Smooth muscle cell (in vitro differentiated cells): ENCODE measurements at regions not wholly inside any gene's neighbourhood (a gene's known extent, or its start where the extent isn't known, plus 50 kb on each side); places are given as distances from the start of the nearest gene placed in this dataset.

Source experiments
- DNase-seq: peaks from one replicate; lab custom pipeline; 2025; ENCODE audit not compliant: unreplicated experiment; lab: John Stamatoyannopoulos, UW
- H2AFZ ChIP-seq: fragments of 200-600 bp; sonication (generic); 2 replicates; pipeline ENCODE4 v1.6.0; 2016; ENCODE audit warnings: antibody characterized with exemption, low read depth, mild to moderate bottlenecking
- H3F3A ChIP-seq: fragments of 200-600 bp; sonication (generic); 2 replicates; pipeline ENCODE4 v1.6.0; 2017; ENCODE audit warnings: antibody characterized with exemption, low read depth
- H3K27ac ChIP-seq: fragments of 200-600 bp; sonication (generic); 2 replicates; pipeline ENCODE4 v1.5.1; 2016; ENCODE audit warnings: low read depth, mild to moderate bottlenecking
- H3K27me3 ChIP-seq: fragments of 200-600 bp; sonication (generic); 2 replicates; pipeline ENCODE4 v1.6.1; 2016; ENCODE audit warnings: low read depth, mild to moderate bottlenecking
- H3K36me3 ChIP-seq: fragments of 200-600 bp; sonication (generic); 2 replicates; pipeline ENCODE4 v1.5.1; 2016; ENCODE audit warnings: low read depth
- H3K4me1 ChIP-seq: fragments of 200-600 bp; sonication (generic); 2 replicates; pipeline ENCODE4 v1.5.1; 2016; ENCODE audit warnings: low read depth
- H3K4me2 ChIP-seq: fragments of 200-600 bp; sonication (generic); 2 replicates; pipeline ENCODE4 v1.6.0; 2016; ENCODE audit warnings: mild to moderate bottlenecking
- H3K4me3 ChIP-seq: fragments of 200-600 bp; sonication (generic); 2 replicates; pipeline ENCODE4 v1.5.1; 2016; ENCODE audit warnings: mild to moderate bottlenecking
- H3K79me2 ChIP-seq: fragments of 200-600 bp; sonication (generic); 2 replicates; pipeline ENCODE4 v1.6.0; 2016; ENCODE audit warnings: low read depth, mild to moderate bottlenecking
- H3K9ac ChIP-seq: fragments of 200-600 bp; sonication (generic); 2 replicates; pipeline ENCODE4 v1.6.0; 2016; ENCODE audit warnings: low read depth
- H3K9me3 ChIP-seq: fragments of 200-600 bp; sonication (generic); replicated peaks from 2 replicates; pipeline ENCODE4 v1.5.1; 2016; ENCODE audit warnings: low read depth
- H4K20me1 ChIP-seq: fragments of 200-600 bp; sonication (generic); 2 replicates; pipeline ENCODE4 v1.6.0; 2016; ENCODE audit warnings: low read depth
- WGBS: methylation state at CpG from one replicate; pipeline ENCODE4 v1.1.7; 2016; ENCODE audit warnings: low lambda C conversion rate; 5-methylcytosine and 5-hydroxymethylcytosine counted together
- TF ChIP-seq, protein P1 (sequence below): fragments of 200-600 bp; sonication (generic); IDR thresholded peaks from 2 replicates; pipeline ENCODE4 v1.5.1; 2017; ENCODE audit warnings: borderline replicate concordance, mild to moderate bottlenecking, antibody characterized with exemption; ENCODE audit not compliant: insufficient read depth, poor library complexity, severe bottlenecking

DNA sequence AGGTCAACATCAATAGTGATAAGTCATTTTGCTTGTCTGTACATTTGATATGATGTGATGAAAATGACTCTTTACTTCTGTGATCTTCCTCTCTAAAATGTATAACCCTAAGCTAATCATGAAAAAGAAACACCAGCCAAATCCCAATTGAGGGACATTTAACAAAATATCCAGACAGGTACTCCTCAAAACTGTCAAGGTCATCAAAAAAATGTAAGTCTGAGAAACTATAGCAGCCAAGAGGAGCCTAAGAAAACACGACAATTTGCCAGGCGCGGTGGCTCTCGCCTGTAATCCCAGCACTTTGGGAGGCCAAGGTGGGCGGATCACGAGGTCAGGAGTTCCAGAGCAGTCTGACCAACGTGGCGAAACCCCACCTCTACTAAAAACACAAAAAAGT lies 708.5 kb upstream of the ID4 start:
- WGBS: 96% methylated on average over 8 of the region's 8 CpGs
- Histone ChIP-seq H3K79me2 (no peaks in the 10 kb centered on the region), H3K4me1 (no peaks in the 10 kb centered on the region), H3K27me3 (no peaks in the 10 kb centered on the region), H3K36me3 (no peaks in the 10 kb centered on the region), H3K27ac (no peak overlapping the region), H3K9me3 (no peaks in the 10 kb centered on the region), H3K4me2 (no peak overlapping the region), H4K20me1 (no peaks in the 10 kb centered on the region), H2AFZ (no peak overlapping the region), H3K4me3 (no peak overlapping the region), H3K9ac (no peak overlapping the region), H3F3A (no peaks in the 10 kb centered on the region)
- TF ChIP-seq, protein P1, sequence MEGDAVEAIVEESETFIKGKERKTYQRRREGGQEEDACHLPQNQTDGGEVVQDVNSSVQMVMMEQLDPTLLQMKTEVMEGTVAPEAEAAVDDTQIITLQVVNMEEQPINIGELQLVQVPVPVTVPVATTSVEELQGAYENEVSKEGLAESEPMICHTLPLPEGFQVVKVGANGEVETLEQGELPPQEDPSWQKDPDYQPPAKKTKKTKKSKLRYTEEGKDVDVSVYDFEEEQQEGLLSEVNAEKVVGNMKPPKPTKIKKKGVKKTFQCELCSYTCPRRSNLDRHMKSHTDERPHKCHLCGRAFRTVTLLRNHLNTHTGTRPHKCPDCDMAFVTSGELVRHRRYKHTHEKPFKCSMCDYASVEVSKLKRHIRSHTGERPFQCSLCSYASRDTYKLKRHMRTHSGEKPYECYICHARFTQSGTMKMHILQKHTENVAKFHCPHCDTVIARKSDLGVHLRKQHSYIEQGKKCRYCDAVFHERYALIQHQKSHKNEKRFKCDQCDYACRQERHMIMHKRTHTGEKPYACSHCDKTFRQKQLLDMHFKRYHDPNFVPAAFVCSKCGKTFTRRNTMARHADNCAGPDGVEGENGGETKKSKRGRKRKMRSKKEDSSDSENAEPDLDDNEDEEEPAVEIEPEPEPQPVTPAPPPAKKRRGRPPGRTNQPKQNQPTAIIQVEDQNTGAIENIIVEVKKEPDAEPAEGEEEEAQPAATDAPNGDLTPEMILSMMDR: no peak
- DNase-seq: no peak

DNA sequence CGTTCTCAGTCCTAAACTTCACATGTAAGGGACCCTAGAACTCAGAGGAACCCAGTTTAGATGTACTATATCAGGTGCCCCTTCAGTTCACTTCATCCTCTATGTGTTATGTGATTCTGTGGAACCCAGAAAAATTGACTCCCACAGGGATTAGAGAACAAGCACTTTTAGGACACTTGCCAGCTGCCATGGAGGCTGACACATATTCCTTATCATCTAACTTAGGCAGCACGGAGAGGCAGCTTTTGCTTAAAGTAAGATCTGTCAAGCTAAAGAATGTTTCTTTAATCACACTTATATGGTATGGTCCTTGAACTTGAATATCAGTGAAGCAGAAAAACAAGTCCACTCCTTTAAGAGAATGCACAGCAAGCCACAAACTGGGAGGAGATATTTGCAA lies 701.5 kb upstream of the ID4 start:
- no peak for DNase-seq
- no peaks in the 10 kb centered on the region for H3K27me3 ChIP-seq

DNA sequence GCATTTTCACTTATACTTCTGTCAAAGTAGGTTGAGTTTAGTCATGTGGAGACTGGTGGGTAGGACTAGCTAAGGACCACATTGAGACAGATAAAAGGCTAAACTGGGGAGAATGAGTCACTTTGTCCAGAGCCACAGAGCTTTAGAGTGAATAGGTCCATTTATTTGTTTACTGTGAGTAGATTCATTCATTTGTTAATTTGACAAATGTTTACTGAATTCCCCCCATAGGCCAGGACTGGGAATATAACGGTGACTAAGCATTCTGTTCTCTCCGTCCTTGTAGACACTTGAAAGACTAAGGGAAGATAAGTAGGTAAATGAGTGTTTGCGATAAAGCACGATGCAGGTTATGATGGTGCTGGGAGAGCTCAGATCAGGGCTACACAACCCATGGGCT lies 699.7 kb upstream of the ID4 start:
- no peak overlapping the region for H3K4me3 ChIP-seq
- no peaks in the 10 kb centered on the region for H3K36me3 ChIP-seq
- no peaks in the 10 kb centered on the region for H4K20me1 ChIP-seq
- no peaks in the 10 kb centered on the region for H3F3A ChIP-seq
- H3K79me2 ChIP-seq: no peaks in the 10 kb centered on the region
- no peak overlapping the region for H3K9ac ChIP-seq
- H3K9me3 ChIP-seq: no peaks in the 10 kb centered on the region
- H3K4me1 ChIP-seq: no peaks in the 10 kb centered on the region
- H3K27ac ChIP-seq: peak overlapping the region; percentile 1
- no peak overlapping the region for H3K4me2 ChIP-seq
- 18% methylated on average over 4 of the region's 4 CpGs for WGBS
- H2AFZ ChIP-seq: no peak overlapping the region
- no peak for DNase-seq
- TF ChIP-seq, protein P1: no peak
- H3K27me3 ChIP-seq: no peaks in the 10 kb centered on the region

More for the DNA sequence above, 701.5 kb upstream of the ID4 start:
- H4K20me1 ChIP-seq: no peaks in the 10 kb centered on the region
- no peak overlapping the region for H2AFZ ChIP-seq
- H3K4me1 ChIP-seq: no peaks in the 10 kb centered on the region
- H3F3A ChIP-seq: no peaks in the 10 kb centered on the region
- no peak overlapping the region for H3K4me3 ChIP-seq
- no peak overlapping the region for H3K9ac ChIP-seq
- TF ChIP-seq, protein P1: no peak
- no peaks in the 10 kb centered on the region for H3K9me3 ChIP-seq
- H3K27ac ChIP-seq: no peak overlapping the region
- H3K36me3 ChIP-seq: no peaks in the 10 kb centered on the region
- no peak overlapping the region for H3K4me2 ChIP-seq
- no peaks in the 10 kb centered on the region for H3K79me2 ChIP-seq
- 58% methylated on average over 2 of the region's 2 CpGs for WGBS

DNA sequence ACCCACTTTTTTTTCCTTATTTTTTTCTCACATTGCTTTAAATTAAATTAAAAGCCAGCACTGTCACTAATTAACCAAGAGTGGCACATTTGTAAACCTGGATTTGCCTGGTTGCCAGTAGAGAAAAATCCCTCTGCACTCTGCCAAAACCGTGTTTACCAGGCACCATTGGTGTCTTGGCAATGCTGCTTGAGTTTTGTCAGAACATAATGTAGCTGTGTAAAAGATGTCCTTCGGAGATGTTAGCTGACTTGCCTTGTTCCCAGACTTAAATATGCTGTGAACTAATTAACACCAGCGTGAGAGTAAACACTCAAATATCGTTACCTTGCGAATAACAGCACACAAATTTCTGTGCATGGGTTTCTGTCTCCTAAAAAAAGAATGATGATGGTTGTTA lies 694.9 kb upstream of the ID4 start:
- 98% methylated on average over 5 of the region's 5 CpGs for WGBS
- no peak overlapping the region for H2AFZ ChIP-seq
- H3K4me2 ChIP-seq: no peak overlapping the region
- H3K27me3 ChIP-seq: no peaks in the 10 kb centered on the region
- no peak overlapping the region for H3K27ac ChIP-seq
- no peaks in the 10 kb centered on the region for H3K9me3 ChIP-seq
- H3K4me3 ChIP-seq: no peak overlapping the region
- no peaks in the 10 kb centered on the region for H4K20me1 ChIP-seq
- H3F3A ChIP-seq: no peaks in the 10 kb centered on the region
- H3K36me3 ChIP-seq: no peaks in the 10 kb centered on the region
- H3K79me2 ChIP-seq: no peaks in the 10 kb centered on the region
- no peak overlapping the region for H3K9ac ChIP-seq
- TF ChIP-seq, protein P1: no peak
- no peak for DNase-seq
- no peaks in the 10 kb centered on the region for H3K4me1 ChIP-seq
